22Rv1 (cell line): ENCODE measurements at regions not wholly inside any gene's neighbourhood (a gene's known extent, or its start where the extent isn't known, plus 50 kb on each side); places are given as distances from the start of the nearest gene placed in this dataset.

Experiments used
- CTCF ChIP-seq: fragments of 450-650 bp; IDR thresholded peaks from 2 replicates; pipeline ENCODE4 v1.5.1; 2017; ENCODE audit warnings: mild to moderate bottlenecking
- ZFX ChIP-seq: fragments of 450-650 bp; IDR thresholded peaks from 2 replicates; pipeline ENCODE4 v1.6.1; 2017; ENCODE audit warnings: antibody characterized with exemption, borderline replicate concordance

GRCh38 chr4:157443537-157443936 lies 223.0 kb downstream of the GRIA2 start:
- TF ChIP-seq CTCF (no peak), ZFX (no peak)
